SU-DHL-6 (cell line): ENCODE measurements at regions not wholly inside any gene's neighbourhood (a gene's known extent, or its start where the extent isn't known, plus 50 kb on each side); places are given as distances from the start of the nearest gene placed in this dataset.

Experiments
- EZH2phosphoT487 ChIP-seq: fragments of 200-600 bp; sonication (generic), shearing (Covaris generic); conservative IDR thresholded peaks from 2 replicates; pipeline ENCODE4 v1.6.1; 2018; ENCODE audit warnings: mild to moderate bottlenecking, antibody characterized with exemption, low read length, moderate library complexity, mixed read lengths
- TF ChIP-seq, protein P1 (sequence below): fragments of 200-600 bp; sonication (generic); IDR thresholded peaks from one replicate; pipeline ENCODE4 v1.5.1; 2017; ENCODE audit warnings: antibody characterized with exemption, mild to moderate bottlenecking, low read length, moderate library complexity; ENCODE audit not compliant: insufficient read depth, poor library complexity, severe bottlenecking

GRCh38 chr1:157301477-157302198 lies 163.4 kb upstream of the ETV3 start:
- TF ChIP-seq, protein P1, sequence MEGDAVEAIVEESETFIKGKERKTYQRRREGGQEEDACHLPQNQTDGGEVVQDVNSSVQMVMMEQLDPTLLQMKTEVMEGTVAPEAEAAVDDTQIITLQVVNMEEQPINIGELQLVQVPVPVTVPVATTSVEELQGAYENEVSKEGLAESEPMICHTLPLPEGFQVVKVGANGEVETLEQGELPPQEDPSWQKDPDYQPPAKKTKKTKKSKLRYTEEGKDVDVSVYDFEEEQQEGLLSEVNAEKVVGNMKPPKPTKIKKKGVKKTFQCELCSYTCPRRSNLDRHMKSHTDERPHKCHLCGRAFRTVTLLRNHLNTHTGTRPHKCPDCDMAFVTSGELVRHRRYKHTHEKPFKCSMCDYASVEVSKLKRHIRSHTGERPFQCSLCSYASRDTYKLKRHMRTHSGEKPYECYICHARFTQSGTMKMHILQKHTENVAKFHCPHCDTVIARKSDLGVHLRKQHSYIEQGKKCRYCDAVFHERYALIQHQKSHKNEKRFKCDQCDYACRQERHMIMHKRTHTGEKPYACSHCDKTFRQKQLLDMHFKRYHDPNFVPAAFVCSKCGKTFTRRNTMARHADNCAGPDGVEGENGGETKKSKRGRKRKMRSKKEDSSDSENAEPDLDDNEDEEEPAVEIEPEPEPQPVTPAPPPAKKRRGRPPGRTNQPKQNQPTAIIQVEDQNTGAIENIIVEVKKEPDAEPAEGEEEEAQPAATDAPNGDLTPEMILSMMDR = no peak
- no peak for TF ChIP-seq EZH2phosphoT487
